IPS-15b (cell line): ENCODE measurements at regions not wholly inside any gene's neighbourhood (a gene's known extent, or its start where the extent isn't known, plus 50 kb on each side); places are given as distances from the start of the nearest gene placed in this dataset.
"Not testable (repeated sequence)": the region's sequence is repeated elsewhere in the genome, so short reads cannot be mapped to it uniquely, and the experiment has no call there.

Experiments
- H3K27me3 ChIP-seq: one replicate; pipeline ENCODE4 v1.6.1; 2013; ENCODE audit warnings: low read length; ENCODE audit not compliant: control insufficient read depth, insufficient read depth
- H3K36me3 ChIP-seq: one replicate; pipeline ENCODE4 v1.6.1; 2013; ENCODE audit warnings: low read length; ENCODE audit not compliant: control insufficient read depth, insufficient read depth
- H3K4me1 ChIP-seq: one replicate; pipeline ENCODE4 v1.6.1; 2013; ENCODE audit warnings: mild to moderate bottlenecking, low read length; ENCODE audit not compliant: control insufficient read depth, insufficient read depth
- H3K4me3 ChIP-seq: one replicate; pipeline ENCODE4 v1.5.1; 2013; ENCODE audit warnings: low read depth, low read length
- H3K9ac ChIP-seq: one replicate; pipeline ENCODE4 v1.6.1; 2013; ENCODE audit warnings: low read depth, mild to moderate bottlenecking, low read length
- H3K9me3 ChIP-seq: one replicate; pipeline ENCODE4 v1.6.1; 2013; ENCODE audit warnings: mild to moderate bottlenecking, low read length; ENCODE audit not compliant: control insufficient read depth, insufficient read depth

GRCh38 chr7:29638841-29639240 lies 75.2 kb downstream of the PRR15 start:
- H3K4me3 ChIP-seq, H3K27me3 ChIP-seq, H3K4me1 ChIP-seq, H3K36me3 ChIP-seq, H3K9ac ChIP-seq, H3K9me3 ChIP-seq: not testable (repeated sequence)

GRCh38 chr7:29639386-29639785 lies 75.8 kb downstream of the PRR15 start:
- Histone ChIP-seq H3K36me3 (no peaks in the 10 kb centered on the region), H3K27me3 (no peaks in the 10 kb centered on the region), H3K9ac (no peak overlapping the region), H3K9me3 (no peaks in the 10 kb centered on the region), H3K4me1 (no peaks in the 10 kb centered on the region), H3K4me3 (no peak overlapping the region)

- no peak overlapping the region for H3K4me3 ChIP-seq
- no peak overlapping the region for H3K9ac ChIP-seq
- no peaks in the 10 kb centered on the region for H3K4me1 ChIP-seq
- H3K9me3 ChIP-seq = no peaks in the 10 kb centered on the region
- no peaks in the 10 kb centered on the region for H3K27me3 ChIP-seq
- H3K36me3 ChIP-seq = no peaks in the 10 kb centered on the region
Observed at GRCh38 chr7:29639886-29640595, 76.4 kb downstream of the PRR15 start.

- Histone ChIP-seq H3K9me3 (no peaks in the 10 kb centered on the region), H3K4me1 (no peaks in the 10 kb centered on the region), H3K9ac (no peak overlapping the region), H3K36me3 (no peaks in the 10 kb centered on the region), H3K27me3 (no peaks in the 10 kb centered on the region), H3K4me3 (no peak overlapping the region)
Observed at GRCh38 chr7:29641651-29642050, 78.0 kb downstream of the PRR15 start.

GRCh38 chr7:29642494-29643155 lies 79.0 kb downstream of the PRR15 start:
- Histone ChIP-seq H3K4me1 (no peaks in the 10 kb centered on the region), H3K4me3 (no peak overlapping the region), H3K36me3 (no peaks in the 10 kb centered on the region), H3K9ac (no peak overlapping the region), H3K27me3 (no peaks in the 10 kb centered on the region), H3K9me3 (no peaks in the 10 kb centered on the region)

GRCh38 chr7:29646116-29646515 lies 82.5 kb downstream of the PRR15 start:
- not testable (repeated sequence) for H3K4me3 ChIP-seq, H3K9me3 ChIP-seq, H3K4me1 ChIP-seq, H3K36me3 ChIP-seq, H3K9ac ChIP-seq, H3K27me3 ChIP-seq

GRCh38 chr7:29647020-29647654 lies 83.5 kb downstream of the PRR15 start:
- Histone ChIP-seq H3K9ac (no peak overlapping the region), H3K4me3 (no peak overlapping the region), H3K36me3 (no peaks in the 10 kb centered on the region), H3K9me3 (no peaks in the 10 kb centered on the region), H3K4me1 (no peaks in the 10 kb centered on the region), H3K27me3 (no peaks in the 10 kb centered on the region)

GRCh38 chr7:29647691-29648210 lies 84.1 kb downstream of the PRR15 start:
- not testable (repeated sequence) for H3K9me3 ChIP-seq, H3K36me3 ChIP-seq, H3K4me3 ChIP-seq, H3K9ac ChIP-seq, H3K27me3 ChIP-seq, H3K4me1 ChIP-seq

GRCh38 chr7:29649028-29649716 lies 85.5 kb downstream of the PRR15 start:
- Histone ChIP-seq H3K9ac (no peak overlapping the region), H3K36me3 (no peaks in the 10 kb centered on the region), H3K27me3 (no peaks in the 10 kb centered on the region), H3K4me3 (no peak overlapping the region), H3K9me3 (no peaks in the 10 kb centered on the region), H3K4me1 (no peaks in the 10 kb centered on the region)

- no peak overlapping the region for H3K4me3 ChIP-seq
- H3K9ac ChIP-seq = no peak overlapping the region
- H3K4me1 ChIP-seq = no peaks in the 10 kb centered on the region
- H3K27me3 ChIP-seq = no peaks in the 10 kb centered on the region
- H3K36me3 ChIP-seq = no peaks in the 10 kb centered on the region
- H3K9me3 ChIP-seq = no peaks in the 10 kb centered on the region
Observed at GRCh38 chr7:29649876-29650275, 86.2 kb downstream of the PRR15 start.

- no peaks in the 10 kb centered on the region for H3K4me1 ChIP-seq
- H3K27me3 ChIP-seq = no peaks in the 10 kb centered on the region
- H3K4me3 ChIP-seq = no peak overlapping the region
- no peak overlapping the region for H3K9ac ChIP-seq
- no peaks in the 10 kb centered on the region for H3K9me3 ChIP-seq
- no peaks in the 10 kb centered on the region for H3K36me3 ChIP-seq
Observed at GRCh38 chr7:29651477-29651876, 87.8 kb downstream of the PRR15 start.
